ENCODE measurements at regions not wholly inside any gene's neighbourhood (a gene's known extent, or its start where the extent isn't known, plus 50 kb on each side); places are given as distances from the start of the nearest gene placed in this dataset.
"Not testable (repeated sequence)": the region's sequence is repeated elsewhere in the genome, so short reads cannot be mapped to it uniquely, and the experiment has no call there.

DNA sequence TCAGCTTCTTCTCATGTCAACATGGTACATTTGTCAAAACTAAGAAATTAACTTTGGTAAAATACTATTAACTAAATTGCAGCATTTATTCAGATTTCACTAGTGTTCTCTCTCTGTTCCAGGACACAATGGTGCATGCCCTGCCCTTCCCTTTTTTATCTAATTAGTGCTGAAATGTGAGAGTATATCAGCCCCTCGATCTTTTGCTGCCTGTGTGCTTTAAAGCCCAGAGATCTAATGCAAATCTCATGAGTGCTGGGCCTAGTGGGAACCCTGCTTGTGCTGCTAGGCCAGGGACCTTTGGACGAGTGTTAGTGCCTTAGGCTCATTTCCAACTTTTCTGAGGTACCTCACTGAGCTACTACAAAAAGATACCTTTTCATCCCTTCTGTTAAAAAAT is 221.1 kb upstream of the EDNRB start:
- no peak for DNase-seq (ENCODE audit: low spot score)

GRCh38 chr13:78138756-78139155 is 220.1 kb upstream of the EDNRB start:
- no peak for DNase-seq (ENCODE audit: low spot score)

GRCh38 chr13:78137404-78138142 is 218.9 kb upstream of the EDNRB start:
- peak; percentile 47 for DNase-seq (ENCODE audit: low spot score)

DNA sequence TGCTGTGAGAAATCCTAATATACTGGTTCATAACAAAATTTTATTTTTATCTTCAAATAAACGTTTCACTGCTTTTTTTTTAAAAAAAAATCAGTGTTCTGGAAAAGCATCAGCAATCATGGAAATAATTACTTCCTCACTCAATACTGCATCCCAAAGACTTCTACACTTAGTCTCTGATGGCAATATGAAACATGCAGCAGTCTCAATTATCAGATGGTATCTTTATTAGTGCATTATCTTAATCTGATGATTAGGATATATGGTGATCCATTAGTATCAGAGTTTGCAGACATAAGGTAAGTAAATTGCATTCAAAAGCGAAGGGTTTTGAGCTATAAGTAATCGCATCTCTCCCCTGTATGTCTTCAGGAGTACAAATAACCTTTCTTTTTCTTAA is 218.3 kb upstream of the EDNRB start:
- DNase-seq (ENCODE audit: low spot score) = no peak

GRCh38 chr13:78133511-78133910 is 214.9 kb upstream of the EDNRB start:
- no peak for DNase-seq (ENCODE audit: low spot score)

DNA sequence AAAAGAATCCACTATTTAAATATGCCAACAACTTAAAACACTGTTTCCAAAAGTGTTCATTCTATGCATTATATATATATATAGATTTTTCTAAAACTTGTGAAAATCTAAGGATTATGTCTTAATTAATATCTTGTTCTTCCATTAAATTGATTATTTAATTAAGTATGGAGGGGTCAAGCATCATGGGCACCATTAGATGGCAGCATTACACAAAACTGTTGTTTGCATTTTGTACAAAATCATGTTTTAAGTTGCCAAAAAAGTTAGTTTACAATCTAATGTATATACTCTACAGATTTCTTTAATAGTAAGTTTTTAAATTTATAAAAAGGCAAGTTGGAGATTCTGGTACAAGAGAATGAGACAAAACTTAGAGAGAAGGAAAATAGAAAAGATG is 213.2 kb upstream of the EDNRB start:
- DNase-seq (ENCODE audit: low spot score) = no peak

DNA sequence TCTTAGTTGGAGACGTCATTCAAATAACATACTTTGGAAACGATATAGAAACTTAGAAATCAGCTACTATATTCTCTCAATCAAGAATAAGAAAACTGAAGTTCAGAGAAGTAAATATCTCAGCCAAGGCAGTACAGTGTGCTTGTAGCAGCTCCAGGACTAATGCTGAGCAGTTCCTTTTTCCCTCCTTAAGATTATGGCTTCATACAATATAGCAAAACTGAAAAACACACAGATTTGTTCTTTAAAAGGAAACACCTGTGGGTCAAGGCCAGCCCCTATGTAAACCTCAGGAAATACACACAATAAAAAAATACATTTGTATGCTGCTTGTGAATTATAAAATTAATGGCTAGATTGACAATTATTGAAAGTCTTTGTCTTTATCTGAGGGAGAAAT is 212.7 kb upstream of the EDNRB start:
- DNase-seq (ENCODE audit: low spot score) = no peak

- DNase-seq (ENCODE audit: low spot score) = no peak
Observed at GRCh38 chr13:78129823-78130222, 211.2 kb upstream of the EDNRB start.

DNA sequence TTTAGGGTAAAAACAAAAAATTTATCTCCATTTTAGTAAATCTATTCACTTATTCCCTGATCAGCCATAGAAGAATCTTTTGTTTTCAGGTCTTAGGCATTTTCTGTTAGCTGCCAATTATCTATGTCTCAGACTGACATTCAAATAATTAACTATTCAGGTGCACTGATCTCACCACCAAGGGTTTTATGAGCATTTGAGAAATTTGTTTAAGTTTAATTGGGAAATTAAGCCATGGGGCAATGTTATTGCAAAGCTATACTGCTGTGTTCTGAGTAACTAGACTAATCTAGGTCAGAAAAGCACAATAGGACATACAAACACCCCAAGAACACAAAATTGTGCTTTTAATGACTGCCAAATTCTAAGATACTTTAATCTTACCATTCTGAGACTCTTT is 210.7 kb upstream of the EDNRB start:
- no peak for DNase-seq (ENCODE audit: low spot score)

- peak; percentile 59 for DNase-seq (ENCODE audit: low spot score)
Observed at GRCh38 chr13:78121459-78122348, 203.1 kb upstream of the EDNRB start.

- no peak for DNase-seq (ENCODE audit: low spot score)
Observed at GRCh38 chr13:78121001-78121400, 202.4 kb upstream of the EDNRB start.

DNA sequence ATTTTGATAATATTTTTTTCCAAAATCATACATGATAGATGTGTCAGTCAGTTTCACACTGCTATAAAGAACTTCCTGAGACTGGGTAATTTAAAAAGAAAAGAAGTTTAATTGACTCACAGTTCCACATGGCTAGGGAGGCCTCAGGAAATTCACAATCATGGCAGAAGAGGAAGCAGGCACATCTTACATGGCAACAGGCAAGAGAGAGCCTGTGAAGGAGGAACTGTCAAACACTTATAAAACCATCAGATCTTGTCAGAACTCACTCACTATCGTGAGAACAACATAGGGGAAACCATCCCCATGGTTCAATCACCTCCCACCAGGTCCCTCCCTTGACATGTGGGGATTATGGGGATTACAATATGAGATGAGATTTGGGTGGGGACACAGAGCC is 201.5 kb upstream of the EDNRB start:
- DNase-seq (ENCODE audit: low spot score) = not testable (repeated sequence)

- not testable (repeated sequence) for DNase-seq (ENCODE audit: low spot score)
Observed at GRCh38 chr13:78117070-78117469, 198.4 kb upstream of the EDNRB start.

DNA sequence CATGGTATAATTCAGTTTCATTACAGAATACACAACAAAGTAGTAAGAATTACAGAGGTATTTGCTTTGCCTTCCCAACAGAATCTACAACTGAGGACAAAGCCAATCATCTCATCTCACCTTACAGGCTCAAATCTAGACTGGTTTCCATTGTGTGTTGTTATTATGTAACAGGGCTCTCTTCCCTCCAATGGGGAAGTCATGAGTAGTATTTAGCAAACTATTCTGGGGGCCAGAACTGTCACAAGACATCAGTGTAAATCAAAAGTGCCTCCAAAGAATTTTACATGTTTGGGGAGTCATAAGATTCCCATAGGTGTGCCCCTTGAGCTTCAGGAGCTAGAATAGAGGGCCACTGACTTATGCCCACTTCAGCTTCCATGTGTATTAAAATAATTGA is 187.0 kb upstream of the EDNRB start:
- no peak for DNase-seq (ENCODE audit: low spot score)

DNA sequence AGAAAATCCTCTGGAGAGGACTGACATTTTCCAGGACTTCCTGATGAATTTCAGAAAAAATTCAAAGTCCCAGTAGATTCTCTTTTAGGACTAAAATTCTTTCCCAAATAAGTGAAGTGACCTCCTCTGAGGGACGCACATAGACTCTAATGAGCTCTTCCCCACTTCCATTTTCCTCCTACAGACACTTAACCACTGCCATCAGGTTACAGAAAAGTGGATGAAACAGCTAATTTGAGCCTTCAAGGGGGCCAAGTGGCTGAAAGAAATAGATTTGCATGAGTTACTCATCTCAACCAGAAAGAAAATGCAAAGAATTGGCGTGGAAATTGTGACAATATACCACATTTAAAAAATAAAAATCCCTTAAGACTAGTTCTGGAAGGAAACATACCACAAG is 185.3 kb upstream of the EDNRB start:
- no peak for DNase-seq (ENCODE audit: low spot score)

DNA sequence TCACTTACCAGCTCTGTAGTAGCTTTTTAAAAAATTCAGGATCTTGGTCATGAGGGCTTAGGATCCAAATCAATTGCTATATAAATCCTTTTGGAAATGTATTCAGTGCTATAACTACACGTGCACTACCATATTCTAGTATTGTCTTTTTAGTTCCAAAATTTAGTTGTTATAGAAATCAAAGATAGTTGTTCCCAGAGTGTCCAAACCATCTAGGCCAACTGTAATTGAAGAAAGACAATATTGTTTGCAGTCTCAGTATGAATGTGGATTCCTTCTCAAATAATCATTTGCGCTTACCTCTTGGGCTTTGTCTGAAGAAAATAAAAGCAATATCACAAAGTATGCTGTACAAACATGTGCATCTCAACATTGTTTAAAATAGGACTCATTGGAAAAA is 184.1 kb upstream of the EDNRB start:
- no peak for DNase-seq (ENCODE audit: low spot score)

- DNase-seq (ENCODE audit: low spot score) = peak; percentile 18
Observed at GRCh38 chr13:78102121-78102677, 183.6 kb upstream of the EDNRB start.

GRCh38 chr13:78100486-78100885 is 181.9 kb upstream of the EDNRB start:
- no peak for DNase-seq (ENCODE audit: low spot score)

DNA sequence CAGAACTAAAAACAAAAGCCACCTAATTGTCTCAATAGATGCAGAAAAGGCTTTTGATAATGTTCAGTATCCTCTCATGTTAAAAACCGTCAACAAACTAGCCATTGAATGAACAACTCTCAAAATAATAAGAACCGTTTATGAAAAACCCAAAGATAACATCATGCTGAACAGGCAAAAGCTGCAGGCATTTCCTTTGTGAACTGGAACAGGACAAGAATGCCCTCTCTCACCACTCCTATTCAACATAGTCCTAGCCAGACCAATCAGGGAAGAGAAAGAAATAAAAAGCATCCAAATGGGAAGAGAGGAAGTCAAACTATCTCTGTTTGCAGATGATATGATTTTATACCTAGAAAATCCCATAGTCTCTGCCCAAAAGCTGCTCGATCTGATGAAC is 179.6 kb upstream of the EDNRB start:
- no peak for DNase-seq (ENCODE audit: low spot score)

DNA sequence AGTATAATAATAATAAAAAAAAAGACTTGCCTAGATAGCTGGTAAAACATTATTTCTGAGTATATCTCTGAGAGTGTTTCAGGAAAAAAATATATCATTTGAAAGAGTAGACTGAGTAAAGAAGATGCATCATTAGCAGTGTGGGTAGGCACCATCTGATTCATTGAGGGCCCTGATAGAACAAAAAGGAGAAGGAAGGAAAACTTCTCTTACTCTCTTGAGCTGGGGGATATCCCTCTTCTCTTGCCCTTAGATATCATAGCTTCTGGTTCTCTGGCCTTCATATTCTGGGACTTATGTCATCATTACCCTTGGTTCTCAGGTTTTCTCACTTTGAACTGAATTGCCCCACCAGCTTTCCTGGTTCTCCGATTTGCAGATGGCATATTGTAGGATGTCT is 177.6 kb upstream of the EDNRB start:
- DNase-seq (ENCODE audit: low spot score) = no peak

- no peak for DNase-seq (ENCODE audit: low spot score)
Observed at GRCh38 chr13:78087966-78088678, 169.5 kb upstream of the EDNRB start.

- no peak for DNase-seq (ENCODE audit: low spot score)
Observed at GRCh38 chr13:78085434-78086225, 167.0 kb upstream of the EDNRB start.

Data from COLO829 (cell line).